DND-41 (cell line): ENCODE measurements at regions not wholly inside any gene's neighbourhood (a gene's known extent, or its start where the extent isn't known, plus 50 kb on each side); places are given as distances from the start of the nearest gene placed in this dataset.

Source experiments
- ATAC-seq: fragments of 200-7000 bp; cut with Tn5 transposase; 3 replicates; pipeline ENCODE4 v1.9.1; 2021; ENCODE audit warnings: low read depth; ENCODE audit not compliant: insufficient read depth
- DNase-seq: peaks from one replicate; pipeline ENCODE4 v3.0.0-alpha.2; 2020
- H2AFZ ChIP-seq: 2 replicates; pipeline ENCODE4 v1.6.0; 2012; ENCODE audit warnings: low read depth, low read length
- H3K27ac ChIP-seq: 2 replicates; pipeline ENCODE4 v1.5.1; 2012; ENCODE audit warnings: low read length, inconsistent platforms
- H3K27me3 ChIP-seq: fragments of 200-600 bp; sonication (generic); 2 replicates; pipeline ENCODE4 v1.6.0; 2012; ENCODE audit warnings: low read length, mild to moderate bottlenecking, inconsistent platforms; ENCODE audit not compliant: insufficient read depth, poor library complexity
- H3K36me3 ChIP-seq: 2 replicates; pipeline ENCODE4 v1.5.1; 2012; ENCODE audit warnings: low read length, inconsistent platforms; ENCODE audit not compliant: insufficient read depth
- H3K4me1 ChIP-seq: 2 replicates; pipeline ENCODE4 v1.5.1; 2012; ENCODE audit warnings: mild to moderate bottlenecking, low read length; ENCODE audit not compliant: insufficient read depth
- H3K4me2 ChIP-seq: 2 replicates; pipeline ENCODE4 v1.6.0; 2012; ENCODE audit warnings: mild to moderate bottlenecking, moderate library complexity, low read length, inconsistent platforms; ENCODE audit not compliant: insufficient read depth
- H3K4me3 ChIP-seq, 2 experiments: fragments of 200-600 bp in 1 of 2; shearing (Covaris generic) in 1 of 2; 2 replicates each; pipeline ENCODE4 v1.5.1; 2012 to 2016; ENCODE audit warnings: inconsistent platforms in 2 of 2, low read length in 2 of 2, mild to moderate bottlenecking in 2 of 2, low read depth in 1 of 2, moderate library complexity in 1 of 2
- H3K79me2 ChIP-seq: 2 replicates; pipeline ENCODE4 v1.6.0; 2012; ENCODE audit warnings: low read length, inconsistent platforms; ENCODE audit not compliant: insufficient read depth
- H3K9ac ChIP-seq: 2 replicates; pipeline ENCODE4 v1.6.0; 2012; ENCODE audit warnings: low read depth, mild to moderate bottlenecking, inconsistent platforms, low read length, moderate library complexity
- H3K9me3 ChIP-seq: 2 replicates; pipeline ENCODE4 v1.5.1; 2012; ENCODE audit warnings: low read length, moderate library complexity, mild to moderate bottlenecking, inconsistent platforms; ENCODE audit not compliant: insufficient read depth, severe bottlenecking
- H4K20me1 ChIP-seq: 2 replicates; pipeline ENCODE4 v1.6.0; 2012; ENCODE audit warnings: low read length; ENCODE audit not compliant: insufficient read depth
- EZH2 ChIP-seq: IDR thresholded peaks from 3 replicates; pipeline ENCODE4 v1.6.1; 2012; ENCODE audit warnings: borderline replicate concordance, low read depth, mild to moderate bottlenecking, moderate library complexity, low read length, inconsistent platforms; ENCODE audit not compliant: severe bottlenecking
- TF ChIP-seq, protein P1 (sequence below): IDR thresholded peaks from 2 replicates; pipeline ENCODE4 v1.5.1; 2012; ENCODE audit warnings: borderline replicate concordance, low read length, moderate library complexity, mild to moderate bottlenecking; ENCODE audit not compliant: poor library complexity, severe bottlenecking; ENCODE audit errors: extremely low read depth

DNA sequence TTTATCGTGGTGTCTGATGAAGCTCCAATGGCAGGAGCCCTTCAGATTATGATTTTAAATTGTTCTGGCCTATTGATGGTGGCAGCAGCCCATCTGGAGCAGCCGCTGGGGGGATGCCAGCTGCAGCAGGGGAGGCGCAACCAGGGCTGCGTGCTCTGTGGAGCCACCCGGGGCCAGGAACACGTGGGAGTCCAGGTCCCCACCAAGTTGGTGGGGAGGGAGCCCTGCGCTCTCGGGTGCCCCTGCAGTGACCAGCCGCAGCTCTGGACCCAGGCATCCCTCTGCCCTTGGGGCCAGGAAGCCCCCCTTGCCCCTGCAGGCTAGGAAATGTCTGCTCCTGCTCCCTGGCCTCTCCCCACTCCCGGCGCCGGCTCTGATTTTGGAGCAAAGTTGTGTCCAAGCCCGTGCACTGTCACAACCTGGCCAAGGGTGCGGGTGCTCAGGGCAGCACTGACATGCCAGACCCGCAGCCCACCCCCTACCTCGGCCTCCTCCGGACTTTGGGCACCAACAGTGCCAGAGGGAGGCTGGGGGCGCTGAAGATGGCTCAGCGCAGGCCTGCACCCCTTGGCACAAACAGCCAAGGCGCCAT, 147.2 kb upstream of the ADO start:
- Histone ChIP-seq H3K27me3 (no peaks in the 10 kb centered on the region), H4K20me1 (no peaks in the 10 kb centered on the region), H3K9ac (no peak overlapping the region), H3K27ac (no peak overlapping the region), H3K4me2 (no peak overlapping the region), H3K4me3 (no peak overlapping the region), H2AFZ (no peak overlapping the region), H3K36me3 (no peaks in the 10 kb centered on the region), H3K4me1 (no peaks in the 10 kb centered on the region), H3K9me3 (no peaks in the 10 kb centered on the region), H3K79me2 (no peaks in the 10 kb centered on the region)
- ATAC-seq: no peak
- DNase-seq: no peak
- TF ChIP-seq, protein P1, sequence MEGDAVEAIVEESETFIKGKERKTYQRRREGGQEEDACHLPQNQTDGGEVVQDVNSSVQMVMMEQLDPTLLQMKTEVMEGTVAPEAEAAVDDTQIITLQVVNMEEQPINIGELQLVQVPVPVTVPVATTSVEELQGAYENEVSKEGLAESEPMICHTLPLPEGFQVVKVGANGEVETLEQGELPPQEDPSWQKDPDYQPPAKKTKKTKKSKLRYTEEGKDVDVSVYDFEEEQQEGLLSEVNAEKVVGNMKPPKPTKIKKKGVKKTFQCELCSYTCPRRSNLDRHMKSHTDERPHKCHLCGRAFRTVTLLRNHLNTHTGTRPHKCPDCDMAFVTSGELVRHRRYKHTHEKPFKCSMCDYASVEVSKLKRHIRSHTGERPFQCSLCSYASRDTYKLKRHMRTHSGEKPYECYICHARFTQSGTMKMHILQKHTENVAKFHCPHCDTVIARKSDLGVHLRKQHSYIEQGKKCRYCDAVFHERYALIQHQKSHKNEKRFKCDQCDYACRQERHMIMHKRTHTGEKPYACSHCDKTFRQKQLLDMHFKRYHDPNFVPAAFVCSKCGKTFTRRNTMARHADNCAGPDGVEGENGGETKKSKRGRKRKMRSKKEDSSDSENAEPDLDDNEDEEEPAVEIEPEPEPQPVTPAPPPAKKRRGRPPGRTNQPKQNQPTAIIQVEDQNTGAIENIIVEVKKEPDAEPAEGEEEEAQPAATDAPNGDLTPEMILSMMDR: no peak

- no peaks in the 10 kb centered on the region for H3K4me1 ChIP-seq
- H3K27me3 ChIP-seq: no peaks in the 10 kb centered on the region
- H2AFZ ChIP-seq: no peak overlapping the region
- H3K36me3 ChIP-seq: no peaks in the 10 kb centered on the region
- no peak overlapping the region for H3K9ac ChIP-seq
- no peak for ATAC-seq
- TF ChIP-seq EZH2: no peak
- TF ChIP-seq, protein P1: no peak
- no peak overlapping the region for H3K4me2 ChIP-seq
- H3K79me2 ChIP-seq: no peaks in the 10 kb centered on the region
- H3K4me3 ChIP-seq: no peak overlapping the region
- H3K27ac ChIP-seq: no peak overlapping the region
- no peaks in the 10 kb centered on the region for H4K20me1 ChIP-seq
- no peak for DNase-seq
- no peaks in the 10 kb centered on the region for H3K9me3 ChIP-seq
These were observed 146.0 kb upstream of the ADO start for GRCh38 chr10:62658516-62658915.

- Histone ChIP-seq H3K79me2 (no peaks in the 10 kb centered on the region), H3K4me3 (no peak overlapping the region), H3K4me2 (no peak overlapping the region), H4K20me1 (no peaks in the 10 kb centered on the region), H3K36me3 (no peaks in the 10 kb centered on the region), H3K27me3 (peaks cover 2% of the 10 kb centered on the region), H3K9ac (no peak overlapping the region), H3K9me3 (no peaks in the 10 kb centered on the region), H3K27ac (no peak overlapping the region), H2AFZ (no peak overlapping the region), H3K4me1 (no peaks in the 10 kb centered on the region)
- DNase-seq: no peak
- TF ChIP-seq EZH2: no peak
- TF ChIP-seq, protein P1: no peak
- no peak for ATAC-seq
These were observed 143.4 kb upstream of the ADO start for GRCh38 chr10:62661143-62661542.

DNA sequence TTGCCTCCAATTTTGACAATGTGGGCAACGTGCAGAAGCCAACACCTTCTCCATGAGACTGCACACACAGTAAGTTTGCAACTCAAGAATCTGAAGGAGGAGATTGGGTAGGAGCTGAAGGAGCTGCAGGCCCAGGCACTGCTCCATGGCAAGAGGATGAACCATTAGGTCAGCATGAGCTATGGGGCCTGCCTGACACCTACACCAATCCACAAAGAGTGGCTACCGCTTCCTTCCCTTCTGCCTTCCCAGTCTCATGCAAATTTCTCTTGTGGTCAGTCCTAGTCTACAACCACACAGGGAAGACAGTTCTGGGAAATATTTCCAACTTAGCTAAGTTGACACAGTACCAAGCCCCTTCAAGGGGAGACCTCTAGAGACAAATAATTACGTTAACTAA, 142.0 kb upstream of the ADO start:
- no peaks in the 10 kb centered on the region for H3K79me2 ChIP-seq
- ATAC-seq (no peak), DNase-seq (no peak)
- no peak overlapping the region for H3K4me2 ChIP-seq
- no peaks in the 10 kb centered on the region for H3K4me1 ChIP-seq
- H4K20me1 ChIP-seq: no peaks in the 10 kb centered on the region
- no peak for TF ChIP-seq EZH2
- TF ChIP-seq, protein P1: no peak
- H3K9me3 ChIP-seq: no peaks in the 10 kb centered on the region
- no peak overlapping the region for H2AFZ ChIP-seq
- no peak overlapping the region for H3K9ac ChIP-seq
- H3K36me3 ChIP-seq: no peaks in the 10 kb centered on the region
- no peak overlapping the region for H3K27ac ChIP-seq
- H3K27me3 ChIP-seq: peaks cover 2% of the 10 kb centered on the region
- H3K4me3 ChIP-seq: no peak overlapping the region
